ENCODE measurements at regions not wholly inside any gene's neighbourhood (a gene's known extent, or its start where the extent isn't known, plus 50 kb on each side); places are given as distances from the start of the nearest gene placed in this dataset.

DNA sequence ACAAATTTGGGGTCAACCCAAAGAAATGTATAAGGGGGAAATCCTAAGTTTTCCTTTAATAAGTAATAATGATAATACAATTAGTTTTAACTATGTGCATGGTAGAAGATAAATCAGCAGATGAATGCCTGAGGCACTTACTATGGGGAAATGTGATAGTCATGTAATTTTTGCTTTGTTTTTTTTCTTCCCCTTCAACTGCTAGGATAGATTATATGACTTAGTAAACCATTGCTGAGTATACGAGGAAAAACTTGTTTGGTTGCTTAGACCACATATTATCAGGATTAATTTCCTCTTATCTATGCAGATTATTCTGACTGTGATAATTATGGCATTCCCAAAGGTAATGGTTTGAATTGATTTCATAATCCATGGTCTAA, 181.1 kb downstream of the TGFB2 start:
- RAD21 ChIA-PET (ENCODE audit: unreplicated experiment), result no interaction called here
- H3K4me1 ChIP-seq (ENCODE audit: control insufficient read depth, insufficient read depth, low read length), result no peaks in the 10 kb centered on the region
- DNase-seq (ENCODE audit: low read depth, low spot score), result no peak
- H3K36me3 ChIP-seq (ENCODE audit: control insufficient read depth in 2 of 2, insufficient read depth in 2 of 2, low read length in 1 of 2), result no peaks in the 10 kb centered on the region
- BruUV-seq (replicated peaks), result no TSS peak
- H3K9ac ChIP-seq (ENCODE audit: control insufficient read depth, insufficient read depth, low read length), result no peak overlapping the region
- no peaks in the 10 kb centered on the region for H4K20me1 ChIP-seq (ENCODE audit: control insufficient read depth, insufficient read depth)
- FAIRE-seq, result no peak
- no peak overlapping the region for H2AFZ ChIP-seq (ENCODE audit: control insufficient read depth, low read depth, low read length)
- CTCF ChIA-PET, result interaction anchor here (0.6 kb wide), 1 partner anchor 1098 kb away, joined by 3 read pairs; no protein-coding TSS in a partner anchor
- intact Hi-C loops (cut with micrococcal nuclease; ENCODE audit: unreplicated experiment) (no loop called here), in situ Hi-C loops (cut with MboI) (no loop called here)
- SMC1A ChIA-PET (ENCODE audit: uncharacterized antibody, unreplicated experiment), result no interaction called here
- POLR2A ChIA-PET, result no interaction called here
- no peaks in the 10 kb centered on the region for H3K9me3 ChIP-seq (replicated peaks; ENCODE audit: control insufficient read depth, insufficient read depth, low read length)
- no peaks in the 10 kb centered on the region for H3K27me3 ChIP-seq (replicated peaks in 1 of 2; ENCODE audit: control insufficient read depth in 2 of 2, insufficient read depth in 2 of 2, low read length in 1 of 2)
- H3K79me2 ChIP-seq (ENCODE audit: control insufficient read depth, insufficient read depth, low read length), result no peaks in the 10 kb centered on the region
- no peak overlapping the region for H3K27ac ChIP-seq (ENCODE audit: control insufficient read depth, insufficient read depth)
- WGBS (ENCODE audit: insufficient coverage, insufficient replicate concordance, low lambda C conversion rate, missing lambda C conversion rate), result 10% methylated on average over 1 of the region's 1 CpG
- no peak for TF ChIP-seq ZSCAN29 (IDR thresholded peaks at IDR 0.05)
- TF ChIP-seq, protein P1, sequence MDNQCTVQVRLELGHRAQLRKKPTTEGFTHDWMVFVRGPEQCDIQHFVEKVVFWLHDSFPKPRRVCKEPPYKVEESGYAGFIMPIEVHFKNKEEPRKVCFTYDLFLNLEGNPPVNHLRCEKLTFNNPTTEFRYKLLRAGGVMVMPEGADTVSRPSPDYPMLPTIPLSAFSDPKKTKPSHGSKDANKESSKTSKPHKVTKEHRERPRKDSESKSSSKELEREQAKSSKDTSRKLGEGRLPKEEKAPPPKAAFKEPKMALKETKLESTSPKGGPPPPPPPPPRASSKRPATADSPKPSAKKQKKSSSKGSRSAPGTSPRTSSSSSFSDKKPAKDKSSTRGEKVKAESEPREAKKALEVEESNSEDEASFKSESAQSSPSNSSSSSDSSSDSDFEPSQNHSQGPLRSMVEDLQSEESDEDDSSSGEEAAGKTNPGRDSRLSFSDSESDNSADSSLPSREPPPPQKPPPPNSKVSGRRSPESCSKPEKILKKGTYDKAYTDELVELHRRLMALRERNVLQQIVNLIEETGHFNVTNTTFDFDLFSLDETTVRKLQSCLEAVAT (IDR thresholded peaks at IDR 0.05), result no peak
- TF ChIP-seq, protein P2, sequence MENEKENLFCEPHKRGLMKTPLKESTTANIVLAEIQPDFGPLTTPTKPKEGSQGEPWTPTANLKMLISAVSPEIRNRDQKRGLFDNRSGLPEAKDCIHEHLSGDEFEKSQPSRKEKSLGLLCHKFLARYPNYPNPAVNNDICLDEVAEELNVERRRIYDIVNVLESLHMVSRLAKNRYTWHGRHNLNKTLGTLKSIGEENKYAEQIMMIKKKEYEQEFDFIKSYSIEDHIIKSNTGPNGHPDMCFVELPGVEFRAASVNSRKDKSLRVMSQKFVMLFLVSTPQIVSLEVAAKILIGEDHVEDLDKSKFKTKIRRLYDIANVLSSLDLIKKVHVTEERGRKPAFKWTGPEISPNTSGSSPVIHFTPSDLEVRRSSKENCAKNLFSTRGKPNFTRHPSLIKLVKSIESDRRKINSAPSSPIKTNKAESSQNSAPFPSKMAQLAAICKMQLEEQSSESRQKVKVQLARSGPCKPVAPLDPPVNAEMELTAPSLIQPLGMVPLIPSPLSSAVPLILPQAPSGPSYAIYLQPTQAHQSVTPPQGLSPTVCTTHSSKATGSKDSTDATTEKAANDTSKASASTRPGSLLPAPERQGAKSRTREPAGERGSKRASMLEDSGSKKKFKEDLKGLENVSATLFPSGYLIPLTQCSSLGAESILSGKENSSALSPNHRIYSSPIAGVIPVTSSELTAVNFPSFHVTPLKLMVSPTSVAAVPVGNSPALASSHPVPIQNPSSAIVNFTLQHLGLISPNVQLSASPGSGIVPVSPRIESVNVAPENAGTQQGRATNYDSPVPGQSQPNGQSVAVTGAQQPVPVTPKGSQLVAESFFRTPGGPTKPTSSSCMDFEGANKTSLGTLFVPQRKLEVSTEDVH (IDR thresholded peaks at IDR 0.05; ENCODE audit: low read depth, partially characterized antibody), result no peak
- TF ChIP-seq CREM (IDR thresholded peaks at IDR 0.05; ENCODE audit: low read depth), result no peak
- no peak for TF ChIP-seq MEF2A (IDR thresholded peaks at IDR 0.05; ENCODE audit: insufficient read depth, low read depth, low read length)
- TF ChIP-seq SIN3A (IDR thresholded peaks at IDR 0.05; ENCODE audit: low read depth, low read length), result no peak
- TF ChIP-seq KDM1A (IDR thresholded peaks at IDR 0.05; ENCODE audit: borderline replicate concordance), result no peak
- TF ChIP-seq, protein P3, sequence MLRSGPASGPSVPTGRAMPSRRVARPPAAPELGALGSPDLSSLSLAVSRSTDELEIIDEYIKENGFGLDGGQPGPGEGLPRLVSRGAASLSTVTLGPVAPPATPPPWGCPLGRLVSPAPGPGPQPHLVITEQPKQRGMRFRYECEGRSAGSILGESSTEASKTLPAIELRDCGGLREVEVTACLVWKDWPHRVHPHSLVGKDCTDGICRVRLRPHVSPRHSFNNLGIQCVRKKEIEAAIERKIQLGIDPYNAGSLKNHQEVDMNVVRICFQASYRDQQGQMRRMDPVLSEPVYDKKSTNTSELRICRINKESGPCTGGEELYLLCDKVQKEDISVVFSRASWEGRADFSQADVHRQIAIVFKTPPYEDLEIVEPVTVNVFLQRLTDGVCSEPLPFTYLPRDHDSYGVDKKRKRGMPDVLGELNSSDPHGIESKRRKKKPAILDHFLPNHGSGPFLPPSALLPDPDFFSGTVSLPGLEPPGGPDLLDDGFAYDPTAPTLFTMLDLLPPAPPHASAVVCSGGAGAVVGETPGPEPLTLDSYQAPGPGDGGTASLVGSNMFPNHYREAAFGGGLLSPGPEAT (IDR thresholded peaks at IDR 0.05; ENCODE audit: low read depth), result no peak
- no peak for TF ChIP-seq WRNIP1 (IDR thresholded peaks at IDR 0.05; ENCODE audit: borderline replicate concordance, low read depth, low read length)
- TF ChIP-seq BHLHE40 (IDR thresholded peaks at IDR 0.05; ENCODE audit: borderline replicate concordance in 1 of 2, low read depth in 2 of 2, low read length in 1 of 2), result no peak
- TF ChIP-seq MEF2B (IDR thresholded peaks at IDR 0.05; ENCODE audit: partially characterized antibody, poor library complexity, severe bottlenecking), result no peak
- TF ChIP-seq HCFC1 (IDR thresholded peaks at IDR 0.05; ENCODE audit: low read length), result no peak
- no peak for TF ChIP-seq STAT3 (IDR thresholded peaks at IDR 0.05; ENCODE audit: low read depth, low read length)
- no peak for TF ChIP-seq RAD51 (IDR thresholded peaks at IDR 0.05)
- TF ChIP-seq, protein P4, sequence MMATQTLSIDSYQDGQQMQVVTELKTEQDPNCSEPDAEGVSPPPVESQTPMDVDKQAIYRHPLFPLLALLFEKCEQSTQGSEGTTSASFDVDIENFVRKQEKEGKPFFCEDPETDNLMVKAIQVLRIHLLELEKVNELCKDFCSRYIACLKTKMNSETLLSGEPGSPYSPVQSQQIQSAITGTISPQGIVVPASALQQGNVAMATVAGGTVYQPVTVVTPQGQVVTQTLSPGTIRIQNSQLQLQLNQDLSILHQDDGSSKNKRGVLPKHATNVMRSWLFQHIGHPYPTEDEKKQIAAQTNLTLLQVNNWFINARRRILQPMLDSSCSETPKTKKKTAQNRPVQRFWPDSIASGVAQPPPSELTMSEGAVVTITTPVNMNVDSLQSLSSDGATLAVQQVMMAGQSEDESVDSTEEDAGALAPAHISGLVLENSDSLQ (IDR thresholded peaks at IDR 0.05), result no peak
- no peak for TF ChIP-seq TCF7 (IDR thresholded peaks at IDR 0.05; ENCODE audit: borderline replicate concordance)
- H3K4me3 ChIP-seq, result no peak overlapping the region
- ATAC-seq, result no peak
- no peak overlapping the region for H3K4me2 ChIP-seq (ENCODE audit: control insufficient read depth, insufficient read depth)

Data from GM12878 (cell line).